ENCODE measurements at regions not wholly inside any gene's neighbourhood (a gene's known extent, or its start where the extent isn't known, plus 50 kb on each side); places are given as distances from the start of the nearest gene placed in this dataset.

- H3K9me3 ChIP-seq, result peaks cover 0 to 19% of the 10 kb centered on the region in 2 donors
- no peak for TF ChIP-seq CTCF (IDR thresholded peaks at IDR 0.05)
- TF ChIP-seq POLR2A (IDR thresholded peaks at IDR 0.05), result no peak
- no peak for TF ChIP-seq POLR2AphosphoS5 (IDR thresholded peaks at IDR 0.05)
- no peak overlapping the region for H3K27ac ChIP-seq
- no peaks in the 10 kb centered on the region for H3K4me1 ChIP-seq
- no peaks in the 10 kb centered on the region for H3K27me3 ChIP-seq
- DNase-seq (ENCODE audit: low spot score in 2 of 2), result no peak
- H3K36me3 ChIP-seq, result no peaks in the 10 kb centered on the region
- intact Hi-C loops (cut with DNase I; ENCODE audit: low total_unique reads), result loop anchor here (5.0 kb wide), 1 partner anchor 243 kb away; no protein-coding TSS in a partner anchor
- H3K4me3 ChIP-seq, result no peak overlapping the region
These were observed 627.8 kb upstream of the CNTNAP2 start for GRCh38 chr7:145488816-145489215.

- H3K9me3 ChIP-seq, result no peaks in the 10 kb centered on the region
- no peaks in the 10 kb centered on the region for H3K27me3 ChIP-seq
- no peaks in the 10 kb centered on the region for H3K4me1 ChIP-seq
- intact Hi-C loops (cut with DNase I; ENCODE audit: low total_unique reads), result no loop called here
- H3K27ac ChIP-seq, result no peak overlapping the region
- no peak overlapping the region for H3K4me3 ChIP-seq
- no peaks in the 10 kb centered on the region for H3K36me3 ChIP-seq
- no peak for DNase-seq (ENCODE audit: low spot score in 2 of 2)
- TF ChIP-seq POLR2AphosphoS5 (IDR thresholded peaks at IDR 0.05) (no peak), POLR2A (IDR thresholded peaks at IDR 0.05) (no peak), CTCF (IDR thresholded peaks at IDR 0.05) (no peak)
These were observed 634.6 kb upstream of the CNTNAP2 start for GRCh38 chr7:145481985-145482384.

GRCh38 chr7:145478541-145478940 is 638.1 kb upstream of the CNTNAP2 start:
- Histone ChIP-seq H3K4me3 (no peak overlapping the region), H3K27ac (no peak overlapping the region), H3K4me1 (no peaks in the 10 kb centered on the region), H3K27me3 (no peaks in the 10 kb centered on the region), H3K36me3 (no peaks in the 10 kb centered on the region), H3K9me3 (no peaks in the 10 kb centered on the region)
- TF ChIP-seq POLR2A (IDR thresholded peaks at IDR 0.05) (no peak), POLR2AphosphoS5 (IDR thresholded peaks at IDR 0.05) (no peak), CTCF (IDR thresholded peaks at IDR 0.05) (no peak)
- DNase-seq (ENCODE audit: low spot score in 2 of 2), result no peak
- intact Hi-C loops (cut with DNase I; ENCODE audit: low total_unique reads), result no loop called here

- Histone ChIP-seq H3K27me3 (no peaks in the 10 kb centered on the region), H3K4me1 (no peaks in the 10 kb centered on the region), H3K4me3 (no peak overlapping the region), H3K36me3 (no peaks in the 10 kb centered on the region), H3K27ac (no peak overlapping the region), H3K9me3 (no peaks in the 10 kb centered on the region)
- DNase-seq (ENCODE audit: low spot score in 2 of 2), result no peak
- TF ChIP-seq CTCF (IDR thresholded peaks at IDR 0.05), result no peak
- no peak for TF ChIP-seq POLR2AphosphoS5 (IDR thresholded peaks at IDR 0.05)
- no peak for TF ChIP-seq POLR2A (IDR thresholded peaks at IDR 0.05)
- intact Hi-C loops (cut with DNase I; ENCODE audit: low total_unique reads), result no loop called here
These were observed 638.3 kb upstream of the TPK1 start for GRCh38 chr7:145474009-145474686.

GRCh38 chr7:145471883-145472282 is 636.0 kb upstream of the TPK1 start:
- intact Hi-C loops (cut with DNase I; ENCODE audit: low total_unique reads), result no loop called here
- H3K27me3 ChIP-seq, result no peaks in the 10 kb centered on the region
- no peaks in the 10 kb centered on the region for H3K9me3 ChIP-seq
- no peak for TF ChIP-seq POLR2AphosphoS5 (IDR thresholded peaks at IDR 0.05)
- TF ChIP-seq POLR2A (IDR thresholded peaks at IDR 0.05), result no peak
- TF ChIP-seq CTCF (IDR thresholded peaks at IDR 0.05), result no peak
- peaks cover 3% of the 10 kb centered on the region for H3K36me3 ChIP-seq
- H3K4me1 ChIP-seq, result no peaks in the 10 kb centered on the region
- no peak for DNase-seq (ENCODE audit: low spot score in 2 of 2)
- H3K4me3 ChIP-seq, result no peak overlapping the region
- no peak overlapping the region for H3K27ac ChIP-seq

Measured in breast epithelium (tissue), 4 donors.